ENCODE measurements at regions not wholly inside any gene's neighbourhood (a gene's known extent, or its start where the extent isn't known, plus 50 kb on each side); places are given as distances from the start of the nearest gene placed in this dataset.

GRCh38 chr2:14511541-14511940 is 121.0 kb upstream of the LRATD1 start:
- TF ChIP-seq EZH2 (IDR thresholded peaks at IDR 0.05; ENCODE audit: insufficient read depth, poor library complexity, severe bottlenecking), result no peak
- TF ChIP-seq EZH2phosphoT487 (IDR thresholded peaks at IDR 0.05; ENCODE audit: insufficient read depth, low read depth), result no peak

All from GM23248 (cell line).